ENCODE measurements at regions not wholly inside any gene's neighbourhood (a gene's known extent, or its start where the extent isn't known, plus 50 kb on each side); places are given as distances from the start of the nearest gene placed in this dataset.

GRCh38 chr14:103282932-103283331 is 51.1 kb upstream of the EIF5 start:
- H3K27me3 ChIP-seq = peaks cover 100% of the 10 kb centered on the region
- H3K36me3 ChIP-seq = no peaks in the 10 kb centered on the region
- no peak overlapping the region for H3K27ac ChIP-seq
- H3K4me3 ChIP-seq (ENCODE audit: low read depth in 1 of 2, low read length in 1 of 2) = no peak overlapping the region
- peaks cover 2 to 11% of the 10 kb centered on the region in 2 experiments for H3K4me1 ChIP-seq (ENCODE audit: control insufficient read depth in 1 of 2, insufficient read depth in 1 of 2, low read depth in 1 of 2, low read length in 1 of 2)
- no peaks in the 10 kb centered on the region for H3K9me3 ChIP-seq
- no peak for TF ChIP-seq CTCF (IDR thresholded peaks at IDR 0.05)

GRCh38 chr14:103283916-103284315 is 50.1 kb upstream of the EIF5 start:
- H3K4me3 ChIP-seq (ENCODE audit: low read depth in 1 of 2, low read length in 1 of 2) = no peak overlapping the region
- peaks cover 2 to 8% of the 10 kb centered on the region in 2 experiments for H3K4me1 ChIP-seq (ENCODE audit: control insufficient read depth in 1 of 2, insufficient read depth in 1 of 2, low read depth in 1 of 2, low read length in 1 of 2)
- H3K9me3 ChIP-seq = no peaks in the 10 kb centered on the region
- H3K36me3 ChIP-seq = no peaks in the 10 kb centered on the region
- H3K27me3 ChIP-seq = peaks cover 100% of the 10 kb centered on the region
- TF ChIP-seq CTCF (IDR thresholded peaks at IDR 0.05) = no peak
- no peak overlapping the region for H3K27ac ChIP-seq
